GM23338 (cell line): ENCODE measurements at regions not wholly inside any gene's neighbourhood (a gene's known extent, or its start where the extent isn't known, plus 50 kb on each side); places are given as distances from the start of the nearest gene placed in this dataset.

Experiments used
- CREB1 ChIP-seq: fragments of 250-450 bp; sonication (Bioruptor Pico); IDR thresholded peaks from 2 replicates; pipeline ENCODE4 v1.5.0; 2020; ENCODE audit warnings: low read depth, mild to moderate bottlenecking, moderate library complexity
- EZH2phosphoT487 ChIP-seq: fragments of 200-600 bp; sonication (generic); IDR thresholded peaks from one replicate; pipeline ENCODE4 v1.8.1; 2018; ENCODE audit warnings: antibody characterized with exemption; ENCODE audit not compliant: unreplicated experiment
- TF ChIP-seq, protein P1 (sequence below): IDR thresholded peaks from 2 replicates; pipeline ENCODE4 v1.6.1; 2016; ENCODE audit warnings: antibody characterized with exemption
- TF ChIP-seq, protein P2 (sequence below): IDR thresholded peaks from one replicate; pipeline ENCODE4 v1.6.1; 2018; ENCODE audit warnings: antibody characterized with exemption; ENCODE audit not compliant: unreplicated experiment

- no peak for TF ChIP-seq CREB1 (CRISPR knock-in tag)
- TF ChIP-seq EZH2phosphoT487 = no peak
- TF ChIP-seq, protein P1, sequence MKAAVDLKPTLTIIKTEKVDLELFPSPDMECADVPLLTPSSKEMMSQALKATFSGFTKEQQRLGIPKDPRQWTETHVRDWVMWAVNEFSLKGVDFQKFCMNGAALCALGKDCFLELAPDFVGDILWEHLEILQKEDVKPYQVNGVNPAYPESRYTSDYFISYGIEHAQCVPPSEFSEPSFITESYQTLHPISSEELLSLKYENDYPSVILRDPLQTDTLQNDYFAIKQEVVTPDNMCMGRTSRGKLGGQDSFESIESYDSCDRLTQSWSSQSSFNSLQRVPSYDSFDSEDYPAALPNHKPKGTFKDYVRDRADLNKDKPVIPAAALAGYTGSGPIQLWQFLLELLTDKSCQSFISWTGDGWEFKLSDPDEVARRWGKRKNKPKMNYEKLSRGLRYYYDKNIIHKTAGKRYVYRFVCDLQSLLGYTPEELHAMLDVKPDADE = no peak
- TF ChIP-seq, protein P2, sequence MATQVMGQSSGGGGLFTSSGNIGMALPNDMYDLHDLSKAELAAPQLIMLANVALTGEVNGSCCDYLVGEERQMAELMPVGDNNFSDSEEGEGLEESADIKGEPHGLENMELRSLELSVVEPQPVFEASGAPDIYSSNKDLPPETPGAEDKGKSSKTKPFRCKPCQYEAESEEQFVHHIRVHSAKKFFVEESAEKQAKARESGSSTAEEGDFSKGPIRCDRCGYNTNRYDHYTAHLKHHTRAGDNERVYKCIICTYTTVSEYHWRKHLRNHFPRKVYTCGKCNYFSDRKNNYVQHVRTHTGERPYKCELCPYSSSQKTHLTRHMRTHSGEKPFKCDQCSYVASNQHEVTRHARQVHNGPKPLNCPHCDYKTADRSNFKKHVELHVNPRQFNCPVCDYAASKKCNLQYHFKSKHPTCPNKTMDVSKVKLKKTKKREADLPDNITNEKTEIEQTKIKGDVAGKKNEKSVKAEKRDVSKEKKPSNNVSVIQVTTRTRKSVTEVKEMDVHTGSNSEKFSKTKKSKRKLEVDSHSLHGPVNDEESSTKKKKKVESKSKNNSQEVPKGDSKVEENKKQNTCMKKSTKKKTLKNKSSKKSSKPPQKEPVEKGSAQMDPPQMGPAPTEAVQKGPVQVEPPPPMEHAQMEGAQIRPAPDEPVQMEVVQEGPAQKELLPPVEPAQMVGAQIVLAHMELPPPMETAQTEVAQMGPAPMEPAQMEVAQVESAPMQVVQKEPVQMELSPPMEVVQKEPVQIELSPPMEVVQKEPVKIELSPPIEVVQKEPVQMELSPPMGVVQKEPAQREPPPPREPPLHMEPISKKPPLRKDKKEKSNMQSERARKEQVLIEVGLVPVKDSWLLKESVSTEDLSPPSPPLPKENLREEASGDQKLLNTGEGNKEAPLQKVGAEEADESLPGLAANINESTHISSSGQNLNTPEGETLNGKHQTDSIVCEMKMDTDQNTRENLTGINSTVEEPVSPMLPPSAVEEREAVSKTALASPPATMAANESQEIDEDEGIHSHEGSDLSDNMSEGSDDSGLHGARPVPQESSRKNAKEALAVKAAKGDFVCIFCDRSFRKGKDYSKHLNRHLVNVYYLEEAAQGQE = no peak
Measured at GRCh38 chr4:37524267-37524666, 161.9 kb downstream of the RELL1 start.
